IMR-90 (cell line): ENCODE measurements at regions not wholly inside any gene's neighbourhood (a gene's known extent, or its start where the extent isn't known, plus 50 kb on each side); places are given as distances from the start of the nearest gene placed in this dataset.

Experiments used
- CTCF ChIP-seq: conservative IDR thresholded peaks from 2 replicates; pipeline ENCODE4 v1.5.1; 2012; ENCODE audit warnings: mild to moderate bottlenecking, low read depth, low read length, improper control_type of control experiment
- MAFK ChIP-seq: IDR thresholded peaks from 2 replicates; pipeline ENCODE4 v1.6.1; 2012; ENCODE audit warnings: low read depth, low read length, improper control_type of control experiment
- MAZ ChIP-seq: IDR thresholded peaks from 2 replicates; pipeline ENCODE4 v1.6.1; 2012; ENCODE audit warnings: low read depth, mild to moderate bottlenecking, low read length, improper control_type of control experiment, moderate library complexity, borderline replicate concordance
- POLR2A ChIP-seq: IDR thresholded peaks from 2 replicates; pipeline ENCODE4 v1.6.1; 2012; ENCODE audit warnings: mild to moderate bottlenecking, low read depth, low read length
- RCOR1 ChIP-seq: IDR thresholded peaks from 2 replicates; pipeline ENCODE4 v1.6.1; 2012; ENCODE audit warnings: mild to moderate bottlenecking, low read length, improper control_type of control experiment; ENCODE audit not compliant: insufficient replicate concordance

GRCh38 chr3:40810813-40811212 lies 286.1 kb downstream of the ZNF621 start:
- TF ChIP-seq CTCF (no peak), RCOR1 (no peak), MAFK (no peak), POLR2A (no peak), MAZ (no peak)
